ENCODE measurements at regions not wholly inside any gene's neighbourhood (a gene's known extent, or its start where the extent isn't known, plus 50 kb on each side); places are given as distances from the start of the nearest gene placed in this dataset.

GRCh38 chr5:20469792-20470191 lies 481.8 kb upstream of the CDH18 start:
- TF ChIP-seq, protein P1, sequence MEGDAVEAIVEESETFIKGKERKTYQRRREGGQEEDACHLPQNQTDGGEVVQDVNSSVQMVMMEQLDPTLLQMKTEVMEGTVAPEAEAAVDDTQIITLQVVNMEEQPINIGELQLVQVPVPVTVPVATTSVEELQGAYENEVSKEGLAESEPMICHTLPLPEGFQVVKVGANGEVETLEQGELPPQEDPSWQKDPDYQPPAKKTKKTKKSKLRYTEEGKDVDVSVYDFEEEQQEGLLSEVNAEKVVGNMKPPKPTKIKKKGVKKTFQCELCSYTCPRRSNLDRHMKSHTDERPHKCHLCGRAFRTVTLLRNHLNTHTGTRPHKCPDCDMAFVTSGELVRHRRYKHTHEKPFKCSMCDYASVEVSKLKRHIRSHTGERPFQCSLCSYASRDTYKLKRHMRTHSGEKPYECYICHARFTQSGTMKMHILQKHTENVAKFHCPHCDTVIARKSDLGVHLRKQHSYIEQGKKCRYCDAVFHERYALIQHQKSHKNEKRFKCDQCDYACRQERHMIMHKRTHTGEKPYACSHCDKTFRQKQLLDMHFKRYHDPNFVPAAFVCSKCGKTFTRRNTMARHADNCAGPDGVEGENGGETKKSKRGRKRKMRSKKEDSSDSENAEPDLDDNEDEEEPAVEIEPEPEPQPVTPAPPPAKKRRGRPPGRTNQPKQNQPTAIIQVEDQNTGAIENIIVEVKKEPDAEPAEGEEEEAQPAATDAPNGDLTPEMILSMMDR (IDR thresholded peaks at IDR 0.05), result no peak
- TF ChIP-seq POLR2A (IDR thresholded peaks at IDR 0.05), result no peak
